Fibroblast of lung (primary cell): ENCODE measurements at regions not wholly inside any gene's neighbourhood (a gene's known extent, or its start where the extent isn't known, plus 50 kb on each side); places are given as distances from the start of the nearest gene placed in this dataset.
A peak's percentile ranks its signal among the peaks of the same experiment; 100 is the strongest.

Experiments used
- DNase-seq, 2 donors: peaks; one replicate each; pipeline versions ENCODE4 v3.0.0 to v3.0.0-alpha.2; 2010; ENCODE audit warnings: low read depth in 2 of 2
- H2AFZ ChIP-seq: 2 replicates; pipeline ENCODE4 v1.5.1; 2012; ENCODE audit warnings: low read length, control low read depth, inconsistent platforms
- H3K27ac ChIP-seq: 2 replicates; pipeline ENCODE4 v1.5.1; 2011; ENCODE audit warnings: low read length, control low read depth; ENCODE audit not compliant: insufficient read depth
- H3K27me3 ChIP-seq: 2 replicates; pipeline ENCODE4 v1.5.1; 2011; ENCODE audit warnings: mild to moderate bottlenecking, low read length; ENCODE audit not compliant: control insufficient read depth, insufficient read depth
- H3K36me3 ChIP-seq: 2 replicates; pipeline ENCODE4 v1.5.1; 2011; ENCODE audit warnings: low read length; ENCODE audit not compliant: control insufficient read depth, insufficient read depth
- H3K4me1 ChIP-seq: 2 replicates; pipeline ENCODE4 v1.5.1; 2011; ENCODE audit warnings: low read length; ENCODE audit not compliant: control insufficient read depth, insufficient read depth; ENCODE audit errors: extremely low read depth
- H3K4me2 ChIP-seq: 2 replicates; pipeline ENCODE4 v1.5.1; 2011; ENCODE audit warnings: low read length, control low read depth; ENCODE audit not compliant: insufficient read depth; ENCODE audit errors: extremely low read depth
- H3K4me3 ChIP-seq, 4 experiments: fragments of 200-600 bp in 1 of 4; sonication (generic) in 1 of 4; replicated peaks in 1 of 4; 2 replicates each; pipeline ENCODE4 v1.5.1; 2011 to 2016; ENCODE audit warnings: low read length in 4 of 4, low read depth in 3 of 4, mild to moderate bottlenecking in 3 of 4, control low read depth in 2 of 4, inconsistent platforms in 1 of 4, mixed read lengths in 1 of 4; ENCODE audit not compliant: insufficient read depth in 1 of 4; ENCODE audit errors: control extremely low read depth in 1 of 4
- H3K79me2 ChIP-seq: 2 replicates; pipeline ENCODE4 v1.5.1; 2012; ENCODE audit warnings: mild to moderate bottlenecking, low read length, inconsistent platforms; ENCODE audit not compliant: control insufficient read depth, insufficient read depth
- H3K9ac ChIP-seq: 2 replicates; pipeline ENCODE4 v1.5.1; 2011; ENCODE audit warnings: mild to moderate bottlenecking, low read length, control low read depth; ENCODE audit not compliant: insufficient read depth
- H3K9me3 ChIP-seq: 2 replicates; pipeline ENCODE4 v1.5.1; 2012; ENCODE audit warnings: low read depth, low read length; ENCODE audit not compliant: control insufficient read depth, insufficient read depth
- H4K20me1 ChIP-seq: 2 replicates; pipeline ENCODE4 v1.5.1; 2011; ENCODE audit warnings: low read length; ENCODE audit not compliant: control insufficient read depth, insufficient read depth; ENCODE audit errors: extremely low read depth
- EZH2 ChIP-seq: IDR thresholded peaks from 2 replicates; pipeline ENCODE4 v1.5.1; 2012; ENCODE audit warnings: low read length, control low read depth, mild to moderate bottlenecking; ENCODE audit errors: missing control alignments
- TF ChIP-seq, protein P1 (sequence below), 2 donors: IDR thresholded peaks in 1 of 2; conservative IDR thresholded peaks in 1 of 2; 1 replicate in 1 of 2; 2 replicates in 1 of 2; pipeline ENCODE4 v1.5.1; 2011 to 2012; ENCODE audit warnings: low read length in 2 of 2, control low read depth in 1 of 2, inconsistent platforms in 1 of 2, low read depth in 1 of 2, mild to moderate bottlenecking in 1 of 2

GRCh38 chr13:89708013-89708412 lies 1639.5 kb upstream of the MIR17HG start:
- Histone ChIP-seq H3K79me2 (no peaks in the 10 kb centered on the region), H3K9me3 (no peaks in the 10 kb centered on the region), H3K4me1 (no peaks in the 10 kb centered on the region), H3K27me3 (no peaks in the 10 kb centered on the region), H4K20me1 (no peaks in the 10 kb centered on the region), H3K36me3 (no peaks in the 10 kb centered on the region), H3K9ac (no peak overlapping the region), H2AFZ (no peak overlapping the region), H3K4me2 (no peak overlapping the region), H3K27ac (no peak overlapping the region), H3K4me3 (no peak overlapping the region)
- no peak for TF ChIP-seq EZH2
- TF ChIP-seq, protein P1, sequence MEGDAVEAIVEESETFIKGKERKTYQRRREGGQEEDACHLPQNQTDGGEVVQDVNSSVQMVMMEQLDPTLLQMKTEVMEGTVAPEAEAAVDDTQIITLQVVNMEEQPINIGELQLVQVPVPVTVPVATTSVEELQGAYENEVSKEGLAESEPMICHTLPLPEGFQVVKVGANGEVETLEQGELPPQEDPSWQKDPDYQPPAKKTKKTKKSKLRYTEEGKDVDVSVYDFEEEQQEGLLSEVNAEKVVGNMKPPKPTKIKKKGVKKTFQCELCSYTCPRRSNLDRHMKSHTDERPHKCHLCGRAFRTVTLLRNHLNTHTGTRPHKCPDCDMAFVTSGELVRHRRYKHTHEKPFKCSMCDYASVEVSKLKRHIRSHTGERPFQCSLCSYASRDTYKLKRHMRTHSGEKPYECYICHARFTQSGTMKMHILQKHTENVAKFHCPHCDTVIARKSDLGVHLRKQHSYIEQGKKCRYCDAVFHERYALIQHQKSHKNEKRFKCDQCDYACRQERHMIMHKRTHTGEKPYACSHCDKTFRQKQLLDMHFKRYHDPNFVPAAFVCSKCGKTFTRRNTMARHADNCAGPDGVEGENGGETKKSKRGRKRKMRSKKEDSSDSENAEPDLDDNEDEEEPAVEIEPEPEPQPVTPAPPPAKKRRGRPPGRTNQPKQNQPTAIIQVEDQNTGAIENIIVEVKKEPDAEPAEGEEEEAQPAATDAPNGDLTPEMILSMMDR (conservative IDR thresholded peaks at IDR 0.05 in 1 of 2, IDR thresholded peaks at IDR 0.05 in 1 of 2; ENCODE audit: low read depth in 1 of 2, low read length in 2 of 2), result no peak
- no peak for DNase-seq

GRCh38 chr13:89721216-89721615 lies 1626.3 kb upstream of the MIR17HG start:
- Histone ChIP-seq H3K36me3 (no peaks in the 10 kb centered on the region), H3K27me3 (no peaks in the 10 kb centered on the region), H3K9ac (no peak overlapping the region), H3K4me3 (no peak overlapping the region), H3K4me2 (no peak overlapping the region), H3K4me1 (no peaks in the 10 kb centered on the region), H3K27ac (no peak overlapping the region), H2AFZ (no peak overlapping the region), H3K9me3 (no peaks in the 10 kb centered on the region), H4K20me1 (no peaks in the 10 kb centered on the region), H3K79me2 (no peaks in the 10 kb centered on the region)
- DNase-seq, result no peak
- TF ChIP-seq, protein P1 (conservative IDR thresholded peaks at IDR 0.05 in 1 of 2, IDR thresholded peaks at IDR 0.05 in 1 of 2; ENCODE audit: low read depth in 1 of 2, low read length in 2 of 2), result no peak
- no peak for TF ChIP-seq EZH2

DNA sequence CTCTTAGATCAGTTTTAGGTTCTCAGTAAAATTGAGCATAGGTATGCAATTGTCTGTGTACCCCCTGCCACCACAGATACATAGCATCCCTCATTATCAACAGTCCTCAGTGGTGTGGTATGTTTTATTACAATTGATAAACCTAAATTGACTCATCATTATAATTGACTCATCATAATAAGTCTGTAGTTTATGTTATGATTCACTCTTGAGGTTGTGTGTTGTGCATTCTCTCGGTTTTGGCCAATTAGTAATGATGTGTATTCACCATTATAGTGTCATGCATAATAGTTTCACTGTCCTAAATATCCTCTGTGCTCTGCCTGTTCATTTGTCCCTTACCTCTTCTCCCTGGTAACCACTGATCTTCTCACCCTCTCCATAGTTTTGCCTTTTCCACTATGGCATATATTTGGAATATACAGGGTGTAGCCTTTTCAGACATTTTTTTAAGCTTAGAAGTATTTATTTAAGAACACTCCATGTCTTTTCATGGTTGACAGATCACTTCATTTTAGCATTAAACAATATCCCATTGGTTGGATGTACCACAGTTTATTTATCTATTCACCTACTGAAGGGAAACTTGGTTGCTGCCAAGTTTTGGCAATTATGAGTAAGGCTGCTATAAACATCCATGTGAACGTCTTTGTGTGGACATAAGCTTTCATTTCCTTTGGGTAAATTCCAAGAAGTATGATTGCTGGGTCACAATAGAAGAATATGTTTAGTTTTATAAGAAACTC lies 1620.6 kb upstream of the MIR17HG start:
- no peak overlapping the region for H3K4me2 ChIP-seq
- no peak overlapping the region for H3K27ac ChIP-seq
- H3K27me3 ChIP-seq, result no peaks in the 10 kb centered on the region
- no peaks in the 10 kb centered on the region for H3K4me1 ChIP-seq
- no peak overlapping the region for H3K4me3 ChIP-seq
- H2AFZ ChIP-seq, result no peak overlapping the region
- DNase-seq, result peak; percentile 86 to 98
- H3K9me3 ChIP-seq, result no peaks in the 10 kb centered on the region
- TF ChIP-seq EZH2, result no peak
- TF ChIP-seq, protein P1 (conservative IDR thresholded peaks at IDR 0.05 in 1 of 2, IDR thresholded peaks at IDR 0.05 in 1 of 2; ENCODE audit: low read depth in 1 of 2, low read length in 2 of 2), result no peak
- no peaks in the 10 kb centered on the region for H3K79me2 ChIP-seq
- H4K20me1 ChIP-seq, result no peaks in the 10 kb centered on the region
- H3K9ac ChIP-seq, result no peak overlapping the region
- H3K36me3 ChIP-seq, result no peaks in the 10 kb centered on the region
